Fibroblast of lung (primary cell): ENCODE measurements at regions not wholly inside any gene's neighbourhood (a gene's known extent, or its start where the extent isn't known, plus 50 kb on each side); places are given as distances from the start of the nearest gene placed in this dataset.
"Not testable (repeated sequence)": the region's sequence is repeated elsewhere in the genome, so short reads cannot be mapped to it uniquely, and the experiment has no call there.

Experiments used
- DNase-seq, 2 donors: peaks; one replicate each; pipeline versions ENCODE4 v3.0.0 to v3.0.0-alpha.2; 2010; ENCODE audit warnings: low read depth in 2 of 2
- H2AFZ ChIP-seq: 2 replicates; pipeline ENCODE4 v1.5.1; 2012; ENCODE audit warnings: low read length, control low read depth, inconsistent platforms
- H3K27ac ChIP-seq: 2 replicates; pipeline ENCODE4 v1.5.1; 2011; ENCODE audit warnings: low read length, control low read depth; ENCODE audit not compliant: insufficient read depth
- H3K27me3 ChIP-seq: 2 replicates; pipeline ENCODE4 v1.5.1; 2011; ENCODE audit warnings: mild to moderate bottlenecking, low read length; ENCODE audit not compliant: control insufficient read depth, insufficient read depth
- H3K36me3 ChIP-seq: 2 replicates; pipeline ENCODE4 v1.5.1; 2011; ENCODE audit warnings: low read length; ENCODE audit not compliant: control insufficient read depth, insufficient read depth
- H3K4me1 ChIP-seq: 2 replicates; pipeline ENCODE4 v1.5.1; 2011; ENCODE audit warnings: low read length; ENCODE audit not compliant: control insufficient read depth, insufficient read depth; ENCODE audit errors: extremely low read depth
- H3K4me2 ChIP-seq: 2 replicates; pipeline ENCODE4 v1.5.1; 2011; ENCODE audit warnings: low read length, control low read depth; ENCODE audit not compliant: insufficient read depth; ENCODE audit errors: extremely low read depth
- H3K4me3 ChIP-seq, 4 experiments: fragments of 200-600 bp in 1 of 4; sonication (generic) in 1 of 4; replicated peaks in 1 of 4; 2 replicates each; pipeline ENCODE4 v1.5.1; 2011 to 2016; ENCODE audit warnings: low read length in 4 of 4, low read depth in 3 of 4, mild to moderate bottlenecking in 3 of 4, control low read depth in 2 of 4, inconsistent platforms in 1 of 4, mixed read lengths in 1 of 4; ENCODE audit not compliant: insufficient read depth in 1 of 4; ENCODE audit errors: control extremely low read depth in 1 of 4
- H3K79me2 ChIP-seq: 2 replicates; pipeline ENCODE4 v1.5.1; 2012; ENCODE audit warnings: mild to moderate bottlenecking, low read length, inconsistent platforms; ENCODE audit not compliant: control insufficient read depth, insufficient read depth
- H3K9ac ChIP-seq: 2 replicates; pipeline ENCODE4 v1.5.1; 2011; ENCODE audit warnings: mild to moderate bottlenecking, low read length, control low read depth; ENCODE audit not compliant: insufficient read depth
- H3K9me3 ChIP-seq: 2 replicates; pipeline ENCODE4 v1.5.1; 2012; ENCODE audit warnings: low read depth, low read length; ENCODE audit not compliant: control insufficient read depth, insufficient read depth
- H4K20me1 ChIP-seq: 2 replicates; pipeline ENCODE4 v1.5.1; 2011; ENCODE audit warnings: low read length; ENCODE audit not compliant: control insufficient read depth, insufficient read depth; ENCODE audit errors: extremely low read depth
- CTCF ChIP-seq, 2 donors: IDR thresholded peaks in 1 of 2; conservative IDR thresholded peaks in 1 of 2; 1 replicate in 1 of 2; 2 replicates in 1 of 2; pipeline ENCODE4 v1.5.1; 2011 to 2012; ENCODE audit warnings: low read length in 2 of 2, control low read depth in 1 of 2, inconsistent platforms in 1 of 2, low read depth in 1 of 2, mild to moderate bottlenecking in 1 of 2
- EZH2 ChIP-seq: IDR thresholded peaks from 2 replicates; pipeline ENCODE4 v1.5.1; 2012; ENCODE audit warnings: low read length, control low read depth, mild to moderate bottlenecking; ENCODE audit errors: missing control alignments

DNA sequence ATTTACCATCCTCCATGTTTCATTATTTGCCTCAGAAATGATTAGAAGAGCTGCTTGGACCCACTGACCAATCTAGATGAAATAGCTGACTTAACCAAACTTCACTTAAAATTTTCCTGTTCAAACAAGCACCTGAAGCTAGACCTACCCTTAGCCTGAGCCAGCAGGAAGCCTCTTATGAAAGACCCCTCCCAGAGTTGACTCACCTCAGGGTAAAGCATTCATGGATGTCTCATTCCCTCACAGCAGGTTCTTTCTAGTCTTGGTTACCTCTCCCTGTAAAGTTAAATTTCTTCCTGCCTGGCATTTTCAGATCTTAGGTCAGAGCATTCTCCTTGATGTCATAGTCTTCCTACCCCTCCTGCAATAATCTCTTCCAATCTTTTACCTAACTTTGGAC lies 1209.8 kb downstream of the FLRT2 start:
- H3K27me3 ChIP-seq = no peaks in the 10 kb centered on the region
- no peaks in the 10 kb centered on the region for H3K79me2 ChIP-seq
- no peaks in the 10 kb centered on the region for H4K20me1 ChIP-seq
- no peak for TF ChIP-seq EZH2
- TF ChIP-seq CTCF (conservative IDR thresholded peaks at IDR 0.05 in 1 of 2, IDR thresholded peaks at IDR 0.05 in 1 of 2; ENCODE audit: low read depth in 1 of 2, low read length in 2 of 2) = no peak
- no peak overlapping the region for H3K9ac ChIP-seq
- H2AFZ ChIP-seq = no peak overlapping the region
- no peaks in the 10 kb centered on the region for H3K36me3 ChIP-seq
- no peak overlapping the region for H3K4me2 ChIP-seq
- H3K4me1 ChIP-seq = no peaks in the 10 kb centered on the region
- no peak overlapping the region for H3K27ac ChIP-seq
- DNase-seq = no peak
- H3K4me3 ChIP-seq = no peak overlapping the region
- H3K9me3 ChIP-seq = no peaks in the 10 kb centered on the region

DNA sequence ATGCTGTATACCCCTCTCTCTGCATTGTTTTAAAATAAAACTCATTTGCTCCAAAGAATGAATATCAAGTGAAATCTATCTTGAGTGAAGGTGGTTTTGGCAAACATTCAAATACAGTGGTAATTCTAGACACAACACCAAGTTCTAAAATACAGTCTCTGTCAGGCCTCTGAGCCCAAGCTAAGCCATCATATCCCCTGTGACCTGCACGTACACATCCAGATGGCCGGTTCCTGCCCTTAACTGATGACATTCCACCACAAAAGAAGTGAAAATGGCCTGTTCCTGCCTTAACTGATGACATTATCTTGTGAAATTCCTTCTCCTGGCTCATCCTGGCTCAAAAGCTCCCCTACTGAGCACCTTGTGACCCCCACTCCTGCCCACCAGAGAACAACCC lies 1201.5 kb downstream of the FLRT2 start:
- H3K9me3 ChIP-seq, H4K20me1 ChIP-seq, H3K79me2 ChIP-seq, H3K4me2 ChIP-seq, H3K27me3 ChIP-seq, H3K36me3 ChIP-seq, H3K27ac ChIP-seq, DNase-seq, H3K4me3 ChIP-seq, H2AFZ ChIP-seq, H3K9ac ChIP-seq, H3K4me1 ChIP-seq: not testable (repeated sequence)

- TF ChIP-seq EZH2 = no peak
- TF ChIP-seq CTCF (conservative IDR thresholded peaks at IDR 0.05 in 1 of 2, IDR thresholded peaks at IDR 0.05 in 1 of 2; ENCODE audit: low read depth in 1 of 2, low read length in 2 of 2) = no peak
- no peak for DNase-seq
- Histone ChIP-seq H3K9me3 (no peaks in the 10 kb centered on the region), H3K27ac (no peak overlapping the region), H3K9ac (no peak overlapping the region), H2AFZ (no peak overlapping the region), H3K36me3 (no peaks in the 10 kb centered on the region), H3K4me1 (no peaks in the 10 kb centered on the region), H3K4me3 (no peak overlapping the region), H4K20me1 (no peaks in the 10 kb centered on the region), H3K27me3 (no peaks in the 10 kb centered on the region), H3K4me2 (no peak overlapping the region), H3K79me2 (no peaks in the 10 kb centered on the region)
Observed at GRCh38 chr14:86723254-86723624, 1193.3 kb downstream of the FLRT2 start.
